ENCODE measurements at regions not wholly inside any gene's neighbourhood (a gene's known extent, or its start where the extent isn't known, plus 50 kb on each side); places are given as distances from the start of the nearest gene placed in this dataset.

GRCh38 chr11:115980337-115981103 lies 476.3 kb upstream of the CADM1 start:
- TF ChIP-seq, protein P1, sequence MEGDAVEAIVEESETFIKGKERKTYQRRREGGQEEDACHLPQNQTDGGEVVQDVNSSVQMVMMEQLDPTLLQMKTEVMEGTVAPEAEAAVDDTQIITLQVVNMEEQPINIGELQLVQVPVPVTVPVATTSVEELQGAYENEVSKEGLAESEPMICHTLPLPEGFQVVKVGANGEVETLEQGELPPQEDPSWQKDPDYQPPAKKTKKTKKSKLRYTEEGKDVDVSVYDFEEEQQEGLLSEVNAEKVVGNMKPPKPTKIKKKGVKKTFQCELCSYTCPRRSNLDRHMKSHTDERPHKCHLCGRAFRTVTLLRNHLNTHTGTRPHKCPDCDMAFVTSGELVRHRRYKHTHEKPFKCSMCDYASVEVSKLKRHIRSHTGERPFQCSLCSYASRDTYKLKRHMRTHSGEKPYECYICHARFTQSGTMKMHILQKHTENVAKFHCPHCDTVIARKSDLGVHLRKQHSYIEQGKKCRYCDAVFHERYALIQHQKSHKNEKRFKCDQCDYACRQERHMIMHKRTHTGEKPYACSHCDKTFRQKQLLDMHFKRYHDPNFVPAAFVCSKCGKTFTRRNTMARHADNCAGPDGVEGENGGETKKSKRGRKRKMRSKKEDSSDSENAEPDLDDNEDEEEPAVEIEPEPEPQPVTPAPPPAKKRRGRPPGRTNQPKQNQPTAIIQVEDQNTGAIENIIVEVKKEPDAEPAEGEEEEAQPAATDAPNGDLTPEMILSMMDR (IDR thresholded peaks at IDR 0.05): no peak
- no peak for TF ChIP-seq POLR2A (IDR thresholded peaks at IDR 0.05)
- peak in 3 of 4 donors; percentile 7 to 76 (median 73) for TF ChIP-seq POLR2AphosphoS5 (IDR thresholded peaks at IDR 0.05)
- no peak for TF ChIP-seq EP300 (IDR thresholded peaks at IDR 0.05)
